ENCODE measurements at regions not wholly inside any gene's neighbourhood (a gene's known extent, or its start where the extent isn't known, plus 50 kb on each side); places are given as distances from the start of the nearest gene placed in this dataset.

DNA sequence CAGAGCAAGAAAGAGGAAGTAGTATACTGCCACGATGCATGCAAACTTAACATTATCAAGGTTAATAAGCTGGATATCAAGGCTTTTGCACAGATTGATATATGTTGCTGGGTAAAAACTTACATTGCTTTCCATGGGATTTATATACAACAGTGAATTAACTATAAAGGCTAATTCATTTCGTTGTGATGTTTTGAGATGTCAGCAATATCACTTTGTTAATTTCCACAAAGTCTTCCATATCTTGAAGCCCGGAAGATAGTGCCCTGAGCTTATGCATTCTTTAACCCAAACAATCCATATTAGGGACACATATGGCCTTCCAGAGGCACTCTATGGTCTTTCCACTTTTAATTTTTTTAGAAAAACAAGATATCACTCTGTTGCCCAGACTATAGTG, 603.5 kb downstream of the MAFB start:
- no peak for TF ChIP-seq POLR2A (IDR thresholded peaks at IDR 0.05)
- TF ChIP-seq, protein P1, sequence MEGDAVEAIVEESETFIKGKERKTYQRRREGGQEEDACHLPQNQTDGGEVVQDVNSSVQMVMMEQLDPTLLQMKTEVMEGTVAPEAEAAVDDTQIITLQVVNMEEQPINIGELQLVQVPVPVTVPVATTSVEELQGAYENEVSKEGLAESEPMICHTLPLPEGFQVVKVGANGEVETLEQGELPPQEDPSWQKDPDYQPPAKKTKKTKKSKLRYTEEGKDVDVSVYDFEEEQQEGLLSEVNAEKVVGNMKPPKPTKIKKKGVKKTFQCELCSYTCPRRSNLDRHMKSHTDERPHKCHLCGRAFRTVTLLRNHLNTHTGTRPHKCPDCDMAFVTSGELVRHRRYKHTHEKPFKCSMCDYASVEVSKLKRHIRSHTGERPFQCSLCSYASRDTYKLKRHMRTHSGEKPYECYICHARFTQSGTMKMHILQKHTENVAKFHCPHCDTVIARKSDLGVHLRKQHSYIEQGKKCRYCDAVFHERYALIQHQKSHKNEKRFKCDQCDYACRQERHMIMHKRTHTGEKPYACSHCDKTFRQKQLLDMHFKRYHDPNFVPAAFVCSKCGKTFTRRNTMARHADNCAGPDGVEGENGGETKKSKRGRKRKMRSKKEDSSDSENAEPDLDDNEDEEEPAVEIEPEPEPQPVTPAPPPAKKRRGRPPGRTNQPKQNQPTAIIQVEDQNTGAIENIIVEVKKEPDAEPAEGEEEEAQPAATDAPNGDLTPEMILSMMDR (IDR thresholded peaks at IDR 0.05) = no peak

All from tibial nerve (tissue), 3 donors.